ENCODE measurements at regions not wholly inside any gene's neighbourhood (a gene's known extent, or its start where the extent isn't known, plus 50 kb on each side); places are given as distances from the start of the nearest gene placed in this dataset.

GRCh38 chr4:42786350-42787078, 106.0 kb upstream of the GRXCR1 start:
- TF ChIP-seq, protein P1, sequence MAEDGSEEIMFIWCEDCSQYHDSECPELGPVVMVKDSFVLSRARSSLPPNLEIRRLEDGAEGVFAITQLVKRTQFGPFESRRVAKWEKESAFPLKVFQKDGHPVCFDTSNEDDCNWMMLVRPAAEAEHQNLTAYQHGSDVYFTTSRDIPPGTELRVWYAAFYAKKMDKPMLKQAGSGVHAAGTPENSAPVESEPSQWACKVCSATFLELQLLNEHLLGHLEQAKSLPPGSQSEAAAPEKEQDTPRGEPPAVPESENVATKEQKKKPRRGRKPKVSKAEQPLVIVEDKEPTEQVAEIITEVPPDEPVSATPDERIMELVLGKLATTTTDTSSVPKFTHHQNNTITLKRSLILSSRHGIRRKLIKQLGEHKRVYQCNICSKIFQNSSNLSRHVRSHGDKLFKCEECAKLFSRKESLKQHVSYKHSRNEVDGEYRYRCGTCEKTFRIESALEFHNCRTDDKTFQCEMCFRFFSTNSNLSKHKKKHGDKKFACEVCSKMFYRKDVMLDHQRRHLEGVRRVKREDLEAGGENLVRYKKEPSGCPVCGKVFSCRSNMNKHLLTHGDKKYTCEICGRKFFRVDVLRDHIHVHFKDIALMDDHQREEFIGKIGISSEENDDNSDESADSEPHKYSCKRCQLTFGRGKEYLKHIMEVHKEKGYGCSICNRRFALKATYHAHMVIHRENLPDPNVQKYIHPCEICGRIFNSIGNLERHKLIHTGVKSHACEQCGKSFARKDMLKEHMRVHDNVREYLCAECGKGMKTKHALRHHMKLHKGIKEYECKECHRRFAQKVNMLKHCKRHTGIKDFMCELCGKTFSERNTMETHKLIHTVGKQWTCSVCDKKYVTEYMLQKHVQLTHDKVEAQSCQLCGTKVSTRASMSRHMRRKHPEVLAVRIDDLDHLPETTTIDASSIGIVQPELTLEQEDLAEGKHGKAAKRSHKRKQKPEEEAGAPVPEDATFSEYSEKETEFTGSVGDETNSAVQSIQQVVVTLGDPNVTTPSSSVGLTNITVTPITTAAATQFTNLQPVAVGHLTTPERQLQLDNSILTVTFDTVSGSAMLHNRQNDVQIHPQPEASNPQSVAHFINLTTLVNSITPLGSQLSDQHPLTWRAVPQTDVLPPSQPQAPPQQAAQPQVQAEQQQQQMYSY (CRISPR knock-in tag; IDR thresholded peaks at IDR 0.05) = no peak
- TF ChIP-seq, protein P2, sequence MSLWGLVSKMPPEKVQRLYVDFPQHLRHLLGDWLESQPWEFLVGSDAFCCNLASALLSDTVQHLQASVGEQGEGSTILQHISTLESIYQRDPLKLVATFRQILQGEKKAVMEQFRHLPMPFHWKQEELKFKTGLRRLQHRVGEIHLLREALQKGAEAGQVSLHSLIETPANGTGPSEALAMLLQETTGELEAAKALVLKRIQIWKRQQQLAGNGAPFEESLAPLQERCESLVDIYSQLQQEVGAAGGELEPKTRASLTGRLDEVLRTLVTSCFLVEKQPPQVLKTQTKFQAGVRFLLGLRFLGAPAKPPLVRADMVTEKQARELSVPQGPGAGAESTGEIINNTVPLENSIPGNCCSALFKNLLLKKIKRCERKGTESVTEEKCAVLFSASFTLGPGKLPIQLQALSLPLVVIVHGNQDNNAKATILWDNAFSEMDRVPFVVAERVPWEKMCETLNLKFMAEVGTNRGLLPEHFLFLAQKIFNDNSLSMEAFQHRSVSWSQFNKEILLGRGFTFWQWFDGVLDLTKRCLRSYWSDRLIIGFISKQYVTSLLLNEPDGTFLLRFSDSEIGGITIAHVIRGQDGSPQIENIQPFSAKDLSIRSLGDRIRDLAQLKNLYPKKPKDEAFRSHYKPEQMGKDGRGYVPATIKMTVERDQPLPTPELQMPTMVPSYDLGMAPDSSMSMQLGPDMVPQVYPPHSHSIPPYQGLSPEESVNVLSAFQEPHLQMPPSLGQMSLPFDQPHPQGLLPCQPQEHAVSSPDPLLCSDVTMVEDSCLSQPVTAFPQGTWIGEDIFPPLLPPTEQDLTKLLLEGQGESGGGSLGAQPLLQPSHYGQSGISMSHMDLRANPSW (CRISPR knock-in tag; conservative IDR thresholded peaks at IDR 0.05; ENCODE audit: low read depth) = no peak
- TF ChIP-seq, protein P3, sequence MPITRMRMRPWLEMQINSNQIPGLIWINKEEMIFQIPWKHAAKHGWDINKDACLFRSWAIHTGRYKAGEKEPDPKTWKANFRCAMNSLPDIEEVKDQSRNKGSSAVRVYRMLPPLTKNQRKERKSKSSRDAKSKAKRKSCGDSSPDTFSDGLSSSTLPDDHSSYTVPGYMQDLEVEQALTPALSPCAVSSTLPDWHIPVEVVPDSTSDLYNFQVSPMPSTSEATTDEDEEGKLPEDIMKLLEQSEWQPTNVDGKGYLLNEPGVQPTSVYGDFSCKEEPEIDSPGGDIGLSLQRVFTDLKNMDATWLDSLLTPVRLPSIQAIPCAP (CRISPR knock-in tag; IDR thresholded peaks at IDR 0.05) = no peak
- TF ChIP-seq, protein P4, sequence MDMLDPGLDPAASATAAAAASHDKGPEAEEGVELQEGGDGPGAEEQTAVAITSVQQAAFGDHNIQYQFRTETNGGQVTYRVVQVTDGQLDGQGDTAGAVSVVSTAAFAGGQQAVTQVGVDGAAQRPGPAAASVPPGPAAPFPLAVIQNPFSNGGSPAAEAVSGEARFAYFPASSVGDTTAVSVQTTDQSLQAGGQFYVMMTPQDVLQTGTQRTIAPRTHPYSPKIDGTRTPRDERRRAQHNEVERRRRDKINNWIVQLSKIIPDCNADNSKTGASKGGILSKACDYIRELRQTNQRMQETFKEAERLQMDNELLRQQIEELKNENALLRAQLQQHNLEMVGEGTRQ (CRISPR knock-in tag; IDR thresholded peaks at IDR 0.05) = no peak
- TF ChIP-seq CTCF (IDR thresholded peaks at IDR 0.05) = no peak
- TF ChIP-seq ATF1 (CRISPR knock-in tag; IDR thresholded peaks at IDR 0.05) = no peak
- TF ChIP-seq KAT7 (CRISPR knock-in tag; IDR thresholded peaks at IDR 0.05; ENCODE audit: borderline replicate concordance) = no peak
- TF ChIP-seq AFF4 (CRISPR knock-in tag; IDR thresholded peaks at IDR 0.05; ENCODE audit: borderline replicate concordance) = no peak
- TF ChIP-seq, protein P5, sequence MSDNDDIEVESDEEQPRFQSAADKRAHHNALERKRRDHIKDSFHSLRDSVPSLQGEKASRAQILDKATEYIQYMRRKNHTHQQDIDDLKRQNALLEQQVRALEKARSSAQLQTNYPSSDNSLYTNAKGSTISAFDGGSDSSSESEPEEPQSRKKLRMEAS (CRISPR knock-in tag; IDR thresholded peaks at IDR 0.05) = no peak
- TF ChIP-seq, protein P6, sequence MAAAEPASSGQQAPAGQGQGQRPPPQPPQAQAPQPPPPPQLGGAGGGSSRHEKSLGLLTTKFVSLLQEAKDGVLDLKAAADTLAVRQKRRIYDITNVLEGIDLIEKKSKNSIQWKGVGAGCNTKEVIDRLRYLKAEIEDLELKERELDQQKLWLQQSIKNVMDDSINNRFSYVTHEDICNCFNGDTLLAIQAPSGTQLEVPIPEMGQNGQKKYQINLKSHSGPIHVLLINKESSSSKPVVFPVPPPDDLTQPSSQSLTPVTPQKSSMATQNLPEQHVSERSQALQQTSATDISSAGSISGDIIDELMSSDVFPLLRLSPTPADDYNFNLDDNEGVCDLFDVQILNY (CRISPR knock-in tag; IDR thresholded peaks at IDR 0.05) = no peak

Data from WTC11 (cell line).